SK-N-SH treated with all-trans-retinoic acid at 6 μM for 48 hours (cell line): ENCODE measurements at regions not wholly inside any gene's neighbourhood (a gene's known extent, or its start where the extent isn't known, plus 50 kb on each side); places are given as distances from the start of the nearest gene placed in this dataset.

Experiments
- ATAC-seq: fragments of 200-7000 bp; cut with Tn5 transposase; 3 replicates; pipeline ENCODE4 v1.9.1; 2020; ENCODE audit warnings: mild to moderate bottlenecking, moderate library complexity
- ARNTL ChIP-seq: fragments of 450-650 bp; formaldehyde crosslinking; IDR thresholded peaks from 2 replicates; pipeline ENCODE4 v1.5.0; 2020; ENCODE audit warnings: low read depth, mild to moderate bottlenecking, moderate library complexity, borderline replicate concordance
- BACH2 ChIP-seq: fragments of 250-450 bp; sonication (Bioruptor Pico); IDR thresholded peaks from 2 replicates; pipeline ENCODE4 v1.9.0; 2021; ENCODE audit warnings: mild to moderate bottlenecking, borderline replicate concordance
- CREB5 ChIP-seq: fragments of 250-450 bp; sonication (Bioruptor Pico); IDR thresholded peaks from 2 replicates; pipeline ENCODE4 v1.5.1; 2020; ENCODE audit warnings: low read depth, mild to moderate bottlenecking, moderate library complexity
- CSDC2 ChIP-seq: fragments of 250-450 bp; sonication (Bioruptor Pico); IDR thresholded peaks from 2 replicates; pipeline ENCODE4 v1.5.0; 2020; ENCODE audit warnings: mild to moderate bottlenecking, moderate library complexity
- CSRNP3 ChIP-seq: fragments of 250-450 bp; sonication (Bioruptor Pico); IDR thresholded peaks from 2 replicates; pipeline ENCODE4 v1.5.1; 2021; ENCODE audit warnings: mild to moderate bottlenecking, moderate library complexity
- ESRRG ChIP-seq: fragments of 250-450 bp; sonication (Bioruptor Pico); IDR thresholded peaks from 2 replicates; pipeline ENCODE4 v1.6.1; 2021; ENCODE audit warnings: mild to moderate bottlenecking
- GLIS3 ChIP-seq: fragments of 250-450 bp; sonication (Bioruptor Pico); IDR thresholded peaks from 2 replicates; pipeline ENCODE4 v1.5.0; 2020; ENCODE audit warnings: mild to moderate bottlenecking, moderate library complexity
- ISL1 ChIP-seq: fragments of 250-450 bp; sonication (Bioruptor Pico); IDR thresholded peaks from 2 replicates; pipeline ENCODE4 v2.1.2; 2022; ENCODE audit warnings: mild to moderate bottlenecking, moderate library complexity
- OSR1 ChIP-seq: fragments of 250-450 bp; sonication (Bioruptor Pico); IDR thresholded peaks from 2 replicates; pipeline ENCODE4 v1.8.0; 2022; ENCODE audit warnings: moderate library complexity, mild to moderate bottlenecking, inconsistent platforms
- POU6F1 ChIP-seq: fragments of 250-450 bp; sonication (Bioruptor Pico); IDR thresholded peaks from 2 replicates; pipeline ENCODE4 v1.8.0; 2021; ENCODE audit warnings: low read depth, mild to moderate bottlenecking, moderate library complexity, borderline replicate concordance
- PPARA ChIP-seq: fragments of 250-450 bp; sonication (Bioruptor Pico); IDR thresholded peaks from 2 replicates; pipeline ENCODE4 v1.5.0; 2020; ENCODE audit warnings: mild to moderate bottlenecking, borderline replicate concordance
- RARB ChIP-seq: fragments of 250-450 bp; sonication (Bioruptor Pico); IDR thresholded peaks from 2 replicates; pipeline ENCODE4 v1.8.0; 2021; ENCODE audit warnings: mild to moderate bottlenecking, moderate library complexity
- TCF4 ChIP-seq: fragments of 250-450 bp; sonication (Bioruptor Pico); IDR thresholded peaks from 2 replicates; pipeline ENCODE4 v1.8.0; 2021; ENCODE audit warnings: mild to moderate bottlenecking, moderate library complexity, borderline replicate concordance
- TOX ChIP-seq: fragments of 250-450 bp; sonication (Bioruptor Pico); IDR thresholded peaks from 2 replicates; pipeline ENCODE4 v1.8.0; 2021; ENCODE audit warnings: mild to moderate bottlenecking, moderate library complexity, borderline replicate concordance
- TSHZ2 ChIP-seq: fragments of 250-450 bp; sonication (Bioruptor Pico); IDR thresholded peaks from 2 replicates; pipeline ENCODE4 v1.5.0; 2020; ENCODE audit warnings: mild to moderate bottlenecking, moderate library complexity
- ZC3H10 ChIP-seq: fragments of 250-450 bp; sonication (Bioruptor Pico); IDR thresholded peaks from 2 replicates; pipeline ENCODE4 v1.5.1; 2021; ENCODE audit warnings: mild to moderate bottlenecking, moderate library complexity
- ZFP3 ChIP-seq: fragments of 250-450 bp; sonication (Bioruptor Pico); IDR thresholded peaks from 2 replicates; pipeline ENCODE4 v1.5.0; 2020; ENCODE audit warnings: mild to moderate bottlenecking, moderate library complexity
- ZFP30 ChIP-seq: fragments of 450-650 bp; formaldehyde crosslinking; IDR thresholded peaks from 2 replicates; pipeline ENCODE4 v1.5.0; 2022; ENCODE audit warnings: mild to moderate bottlenecking, moderate library complexity
- ZNF565 ChIP-seq: fragments of 450-650 bp; formaldehyde crosslinking; conservative IDR thresholded peaks from 2 replicates; pipeline ENCODE4 v1.5.0; 2020; ENCODE audit warnings: low read depth, mild to moderate bottlenecking, moderate library complexity
- ZNF70 ChIP-seq: fragments of 450-650 bp; formaldehyde crosslinking; IDR thresholded peaks from 2 replicates; pipeline ENCODE4 v1.5.0; 2020; ENCODE audit warnings: mild to moderate bottlenecking, moderate library complexity
- ZNF8 ChIP-seq: fragments of 450-650 bp; formaldehyde crosslinking; IDR thresholded peaks from 2 replicates; pipeline ENCODE4 v1.5.0; 2020; ENCODE audit warnings: mild to moderate bottlenecking, moderate library complexity

GRCh38 chr10:21292763-21293517, 232.5 kb downstream of the SKIDA1 start:
- TF ChIP-seq ZNF70 (CRISPR knock-in tag) (no peak), OSR1 (CRISPR knock-in tag) (no peak), CREB5 (CRISPR knock-in tag) (peak; percentile 43; the same call in 1 of the 2 replicates), ISL1 (CRISPR knock-in tag) (peak; percentile 88)
- ATAC-seq: peak; percentile 96

- no peak for ATAC-seq
- TF ChIP-seq BACH2 (CRISPR knock-in tag) (no peak), TOX (CRISPR knock-in tag) (no peak), GLIS3 (no peak), CSDC2 (no peak), ZFP30 (CRISPR knock-in tag) (no peak), TSHZ2 (CRISPR knock-in tag) (no peak), ZNF8 (no peak)
Observed at GRCh38 chr10:21290499-21291160, 234.9 kb downstream of the SKIDA1 start.

GRCh38 chr10:21289961-21290360, 235.5 kb downstream of the SKIDA1 start:
- no peak for TF ChIP-seq TOX (CRISPR knock-in tag)
- no peak for TF ChIP-seq BACH2 (CRISPR knock-in tag)
- no peak for TF ChIP-seq ZNF8
- TF ChIP-seq PPARA: no peak
- TF ChIP-seq ISL1 (CRISPR knock-in tag): no peak
- no peak for TF ChIP-seq CSRNP3 (CRISPR knock-in tag)
- no peak for TF ChIP-seq ZNF565 (CRISPR knock-in tag)
- TF ChIP-seq, all 23 proteins: peak for 0
- no peak for ATAC-seq

GRCh38 chr10:21289271-21289670, 236.2 kb downstream of the SKIDA1 start:
- ATAC-seq: no peak
- no peak for TF ChIP-seq ZC3H10
- no peak for TF ChIP-seq ESRRG
- TF ChIP-seq TCF4 (CRISPR knock-in tag): no peak
- no peak for TF ChIP-seq CREB5 (CRISPR knock-in tag)
- no peak for TF ChIP-seq RARB (CRISPR knock-in tag)
- TF ChIP-seq OSR1 (CRISPR knock-in tag): no peak
- TF ChIP-seq ZFP30 (CRISPR knock-in tag): no peak
- no peak for TF ChIP-seq BACH2 (CRISPR knock-in tag)
- no peak for TF ChIP-seq POU6F1 (CRISPR knock-in tag)
- TF ChIP-seq ISL1 (CRISPR knock-in tag): no peak
- TF ChIP-seq ZNF70 (CRISPR knock-in tag): no peak
- no peak for TF ChIP-seq TSHZ2 (CRISPR knock-in tag)
- no peak for TF ChIP-seq ARNTL
- no peak for TF ChIP-seq GLIS3
- no peak for TF ChIP-seq CSRNP3 (CRISPR knock-in tag)
- no peak for TF ChIP-seq TOX (CRISPR knock-in tag)
- TF ChIP-seq CSDC2: no peak
- no peak for TF ChIP-seq ZFP3 (CRISPR knock-in tag)
